Heart left ventricle (tissue), 13 donors: ENCODE measurements at regions not wholly inside any gene's neighbourhood (a gene's known extent, or its start where the extent isn't known, plus 50 kb on each side); places are given as distances from the start of the nearest gene placed in this dataset.

Experiments used
- CTCF ChIP-seq, 12 donors: fragments of 200-600 bp; sonication (generic) in 4 of 12; IDR thresholded peaks; one replicate each; pipeline versions ENCODE4 v1.5.0 to v1.8.0; 2018 to 2022; ENCODE audit warnings: antibody characterized with exemption in 12 of 12, mild to moderate bottlenecking in 5 of 12
- POLR2A ChIP-seq, 2 donors: fragments of 450-650 bp; IDR thresholded peaks; one replicate each; pipeline ENCODE4 v1.6.1; 2017; ENCODE audit warnings: antibody characterized with exemption in 2 of 2, mild to moderate bottlenecking in 2 of 2, moderate library complexity in 2 of 2
- donor health status: ischemic (EF 13 %, LVEDD 7.1; RV severe dilation, severe dysfunction).
- donor health status: DM: no; HTN: yes; CAD: no.
- donor health status: DM: no; HTN: no; CAD: no.
- donor health status: ischemic (EF 25% LVEDD 6.9; RV normal size, moderate dysfunction).
- donor health status: ischemic (EF 25% LVEDD 5.7; RV mildly dilated, moderate dysfunction).
- donor health status: ischemic (EF 35%, LVEDD 5.7; RV mildly dilated, moderate dysfunction).
- donor health status: nonischemic (EF 11% LVEDD 7.7; RV severe dilation, severe dysfunction).
- donor health status: DM: yes; HTN: yes; CAD: no.
- donor health status: PGD.
- donor health status: ischemic (EF 29% LVEDD 5.4; RV normal size, mild dysfunction).
- donor health status: nonischemic (EF 23%, LVEDD 6.1; RV moderate dilation, normal function).

- no peak for TF ChIP-seq CTCF (IDR thresholded peaks at IDR 0.05)
- TF ChIP-seq POLR2A (IDR thresholded peaks at IDR 0.05) = no peak
These were observed 56.4 kb upstream of the PHACTR2 start for GRCh38 chr6:143621159-143621873.
